HG02973 (cell line): ENCODE measurements at regions not wholly inside any gene's neighbourhood (a gene's known extent, or its start where the extent isn't known, plus 50 kb on each side); places are given as distances from the start of the nearest gene placed in this dataset.

ENCODE experiments used
- ATAC-seq: cut with Tn5 transposase; IDR thresholded peaks from one replicate; pipeline ENCODE4 v1.9.1; 2021; ENCODE audit warnings: moderate library complexity; ENCODE audit not compliant: unreplicated experiment

- ATAC-seq, result no peak
These were observed 268.8 kb downstream of the SEC14L1 start for GRCh38 chr17:77409282-77410161.

- ATAC-seq, result no peak
These were observed 269.7 kb downstream of the SEC14L1 start for GRCh38 chr17:77410470-77410869.

GRCh38 chr17:77414811-77415400, 274.1 kb downstream of the SEC14L1 start:
- no peak for ATAC-seq

- ATAC-seq, result no peak
These were observed 275.4 kb downstream of the SEC14L1 start for GRCh38 chr17:77416105-77416713.

- no peak for ATAC-seq
These were observed 276.8 kb downstream of the SEC14L1 start for GRCh38 chr17:77417575-77417974.

GRCh38 chr17:77418609-77419008, 277.8 kb downstream of the SEC14L1 start:
- no peak for ATAC-seq

- ATAC-seq, result no peak
These were observed 278.3 kb downstream of the SEC14L1 start for GRCh38 chr17:77419095-77419494.

GRCh38 chr17:77419547-77420094, 278.9 kb downstream of the SEC14L1 start:
- no peak for ATAC-seq

GRCh38 chr17:77420095-77420803, 279.5 kb downstream of the SEC14L1 start:
- no peak for ATAC-seq

- ATAC-seq, result no peak
These were observed 280.2 kb downstream of the SEC14L1 start for GRCh38 chr17:77420804-77421629.

- no peak for ATAC-seq
These were observed 280.8 kb downstream of the SEC14L1 start for GRCh38 chr17:77421630-77421972.

- ATAC-seq, result no peak
These were observed 281.5 kb downstream of the SEC14L1 start for GRCh38 chr17:77422104-77422747.

GRCh38 chr17:77422748-77423113, 282.0 kb downstream of the SEC14L1 start:
- no peak for ATAC-seq

- ATAC-seq, result no peak
These were observed 283.1 kb downstream of the SEC14L1 start for GRCh38 chr17:77423589-77424451.

- ATAC-seq, result no peak
These were observed 284.0 kb downstream of the SEC14L1 start for GRCh38 chr17:77424585-77425344.

GRCh38 chr17:77425348-77425747, 284.6 kb downstream of the SEC14L1 start:
- no peak for ATAC-seq

- ATAC-seq, result no peak
These were observed 285.2 kb downstream of the SEC14L1 start for GRCh38 chr17:77425791-77426641.
